OCI-LY1 (cell line): ENCODE measurements at regions not wholly inside any gene's neighbourhood (a gene's known extent, or its start where the extent isn't known, plus 50 kb on each side); places are given as distances from the start of the nearest gene placed in this dataset.

Source experiments
- H2AFZ ChIP-seq: fragments of 200-600 bp; sonication (generic), shearing (Covaris generic); 2 replicates; pipeline ENCODE4 v1.6.0; 2014; ENCODE audit warnings: antibody characterized with exemption, mild to moderate bottlenecking, low read length
- H3F3A ChIP-seq: fragments of 200-600 bp; sonication (generic), shearing (Covaris generic); 2 replicates; pipeline ENCODE4 v1.6.0; 2014; ENCODE audit warnings: mild to moderate bottlenecking, antibody characterized with exemption, low read length, moderate library complexity; ENCODE audit not compliant: insufficient read depth
- H3K27ac ChIP-seq: fragments of 200-600 bp; sonication (generic); 2 replicates; pipeline ENCODE4 v1.5.1; 2014; ENCODE audit warnings: low read length, mixed run types, mild to moderate bottlenecking, low read depth; ENCODE audit not compliant: poor library complexity, severe bottlenecking
- H3K27me3 ChIP-seq: fragments of 200-600 bp; sonication (generic); 2 replicates; pipeline ENCODE4 v1.6.0; 2014; ENCODE audit warnings: antibody characterized with exemption, mild to moderate bottlenecking, low read length, moderate library complexity; ENCODE audit not compliant: insufficient read depth
- H3K36me3 ChIP-seq: fragments of 200-600 bp; sonication (generic); 2 replicates; pipeline ENCODE4 v1.6.1; 2014; ENCODE audit warnings: mild to moderate bottlenecking, antibody characterized with exemption, low read length, moderate library complexity, mixed read lengths; ENCODE audit not compliant: insufficient read depth
- H3K4me1 ChIP-seq: fragments of 200-600 bp; sonication (generic); 2 replicates; pipeline ENCODE4 v1.5.1; 2014; ENCODE audit warnings: mild to moderate bottlenecking, low read length, moderate library complexity; ENCODE audit not compliant: insufficient read depth, severe bottlenecking
- H3K4me2 ChIP-seq: fragments of 200-600 bp; sonication (generic), shearing (Covaris generic); 2 replicates; pipeline ENCODE4 v1.6.1; 2014; ENCODE audit warnings: low read length
- H3K4me3 ChIP-seq: fragments of 200-600 bp; sonication (generic); 2 replicates; pipeline ENCODE4 v1.5.1; 2014; ENCODE audit warnings: low read length, low read depth, mild to moderate bottlenecking, mixed read lengths; ENCODE audit not compliant: poor library complexity, severe bottlenecking
- H3K79me2 ChIP-seq: fragments of 200-600 bp; shearing (Covaris generic); 2 replicates; pipeline ENCODE4 v1.6.1; 2016; ENCODE audit warnings: mixed run types, low read length, mixed read lengths; ENCODE audit not compliant: insufficient read depth
- H3K9ac ChIP-seq: fragments of 200-600 bp; sonication (generic), shearing (Covaris generic); 2 replicates; pipeline ENCODE4 v1.6.1; 2014; ENCODE audit warnings: mild to moderate bottlenecking, low read length, mixed read lengths
- H3K9me2 ChIP-seq: fragments of 200-600 bp; sonication (generic), shearing (Covaris generic); 2 replicates; pipeline ENCODE4 v1.6.1; 2014; ENCODE audit warnings: low read depth, mild to moderate bottlenecking, low read length, mixed read lengths
- H3K9me3 ChIP-seq: fragments of 200-600 bp; shearing (Covaris generic); 2 replicates; pipeline ENCODE4 v1.6.1; 2014; ENCODE audit warnings: low read length, mixed read lengths
- H4K20me1 ChIP-seq: fragments of 200-600 bp; sonication (generic), shearing (Covaris generic); 2 replicates; pipeline ENCODE4 v1.6.0; 2016; ENCODE audit warnings: mild to moderate bottlenecking, low read length; ENCODE audit not compliant: insufficient read depth
- EZH2 ChIP-seq: fragments of 200-600 bp; sonication (generic), shearing (Covaris generic); IDR thresholded peaks from 2 replicates; pipeline ENCODE4 v1.8.0; 2017; ENCODE audit warnings: borderline replicate concordance, mixed run types, mild to moderate bottlenecking, antibody characterized with exemption, low read length, moderate library complexity, mixed read lengths
- TF ChIP-seq, protein P1 (sequence below): fragments of 200-600 bp; sonication (generic), shearing (Covaris generic); IDR thresholded peaks from 2 replicates; pipeline ENCODE4 v1.5.1; 2017; ENCODE audit warnings: mild to moderate bottlenecking, antibody characterized with exemption, low read length, moderate library complexity, mixed read lengths

DNA sequence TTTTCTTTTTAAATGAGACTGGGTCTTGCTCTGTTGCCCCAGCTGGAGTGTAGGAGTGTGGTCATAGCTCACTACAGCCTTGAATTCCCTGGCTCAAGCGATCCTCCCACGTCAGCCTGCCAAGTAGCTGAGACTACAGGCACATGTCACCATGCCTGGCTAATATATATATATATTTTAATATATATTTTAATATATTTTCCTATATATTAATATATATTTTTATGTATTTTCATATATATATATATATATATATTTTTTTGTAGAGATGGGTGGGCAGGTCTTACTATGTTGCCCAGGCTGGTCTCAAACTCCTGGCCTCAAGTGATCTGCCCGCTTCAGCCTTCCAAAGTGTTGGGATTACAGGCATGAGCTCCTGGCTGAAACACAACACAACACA, 144.5 kb upstream of the GATA6 start:
- no peak overlapping the region for H2AFZ ChIP-seq

DNA sequence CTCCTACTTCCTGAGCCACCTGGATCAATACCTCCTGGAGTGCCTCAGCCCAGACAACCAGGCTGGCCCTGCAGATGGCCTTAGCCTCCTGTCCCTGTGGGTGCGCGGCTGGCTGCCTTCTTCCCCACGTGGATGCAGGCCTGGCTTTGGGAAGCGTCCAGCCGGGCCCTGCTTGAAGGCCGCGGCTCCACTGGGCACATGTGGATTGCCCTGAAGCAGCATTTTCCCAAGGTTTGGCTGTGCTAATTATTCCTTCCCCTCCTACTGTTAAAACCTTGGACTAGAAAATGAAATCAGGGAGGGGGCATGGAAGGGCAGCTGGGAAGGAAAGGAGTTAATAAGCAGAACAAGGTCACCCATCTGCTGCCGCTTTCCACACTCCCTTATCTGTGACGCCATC, 143.0 kb upstream of the GATA6 start:
- TF ChIP-seq, protein P1, sequence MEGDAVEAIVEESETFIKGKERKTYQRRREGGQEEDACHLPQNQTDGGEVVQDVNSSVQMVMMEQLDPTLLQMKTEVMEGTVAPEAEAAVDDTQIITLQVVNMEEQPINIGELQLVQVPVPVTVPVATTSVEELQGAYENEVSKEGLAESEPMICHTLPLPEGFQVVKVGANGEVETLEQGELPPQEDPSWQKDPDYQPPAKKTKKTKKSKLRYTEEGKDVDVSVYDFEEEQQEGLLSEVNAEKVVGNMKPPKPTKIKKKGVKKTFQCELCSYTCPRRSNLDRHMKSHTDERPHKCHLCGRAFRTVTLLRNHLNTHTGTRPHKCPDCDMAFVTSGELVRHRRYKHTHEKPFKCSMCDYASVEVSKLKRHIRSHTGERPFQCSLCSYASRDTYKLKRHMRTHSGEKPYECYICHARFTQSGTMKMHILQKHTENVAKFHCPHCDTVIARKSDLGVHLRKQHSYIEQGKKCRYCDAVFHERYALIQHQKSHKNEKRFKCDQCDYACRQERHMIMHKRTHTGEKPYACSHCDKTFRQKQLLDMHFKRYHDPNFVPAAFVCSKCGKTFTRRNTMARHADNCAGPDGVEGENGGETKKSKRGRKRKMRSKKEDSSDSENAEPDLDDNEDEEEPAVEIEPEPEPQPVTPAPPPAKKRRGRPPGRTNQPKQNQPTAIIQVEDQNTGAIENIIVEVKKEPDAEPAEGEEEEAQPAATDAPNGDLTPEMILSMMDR = no peak
- no peak for TF ChIP-seq EZH2
- Histone ChIP-seq H4K20me1 (no peaks in the 10 kb centered on the region), H3K9me3 (no peaks in the 10 kb centered on the region), H3K27me3 (no peaks in the 10 kb centered on the region), H3K9ac (no peak overlapping the region), H3K36me3 (no peaks in the 10 kb centered on the region), H3K27ac (no peak overlapping the region), H3K4me1 (no peaks in the 10 kb centered on the region), H3K79me2 (no peaks in the 10 kb centered on the region), H2AFZ (no peak overlapping the region), H3K9me2 (no peaks in the 10 kb centered on the region), H3F3A (no peaks in the 10 kb centered on the region), H3K4me2 (no peak overlapping the region), H3K4me3 (no peak overlapping the region)

More for the DNA sequence above, 144.5 kb upstream of the GATA6 start:
- Histone ChIP-seq H3K4me2 (no peak overlapping the region), H3K9me2 (no peaks in the 10 kb centered on the region), H3K27me3 (no peaks in the 10 kb centered on the region), H3K79me2 (no peaks in the 10 kb centered on the region), H3F3A (no peaks in the 10 kb centered on the region), H3K9ac (no peak overlapping the region), H3K36me3 (no peaks in the 10 kb centered on the region), H3K9me3 (no peaks in the 10 kb centered on the region), H4K20me1 (no peaks in the 10 kb centered on the region), H3K4me3 (no peak overlapping the region), H3K4me1 (no peaks in the 10 kb centered on the region), H3K27ac (no peak overlapping the region)
- TF ChIP-seq, protein P1 = no peak
- no peak for TF ChIP-seq EZH2

DNA sequence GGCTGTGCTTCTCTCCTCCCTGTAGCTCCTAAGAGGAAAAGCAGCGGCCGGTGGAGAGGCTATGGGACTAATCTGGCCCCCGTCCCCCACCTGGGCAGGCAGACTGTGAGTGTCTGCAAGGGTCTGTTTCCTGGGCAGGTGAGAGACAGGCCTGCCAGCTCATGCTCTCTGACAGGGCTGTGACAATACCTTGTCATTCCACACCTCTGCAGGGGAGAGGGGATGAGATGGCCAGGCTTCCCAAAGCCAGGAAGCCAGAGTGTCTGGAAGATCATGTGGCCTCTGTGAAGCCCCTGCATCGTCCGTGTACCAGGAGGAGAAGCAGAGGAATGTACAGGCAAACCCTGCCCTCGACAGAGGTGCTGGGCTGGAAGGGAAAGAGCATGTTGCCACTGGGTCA, 142.5 kb upstream of the GATA6 start:
- Histone ChIP-seq H3F3A (no peaks in the 10 kb centered on the region), H4K20me1 (no peaks in the 10 kb centered on the region), H2AFZ (no peak overlapping the region), H3K27me3 (no peaks in the 10 kb centered on the region), H3K4me1 (no peaks in the 10 kb centered on the region), H3K9ac (no peak overlapping the region), H3K4me2 (no peak overlapping the region), H3K79me2 (no peaks in the 10 kb centered on the region), H3K27ac (no peak overlapping the region), H3K36me3 (no peaks in the 10 kb centered on the region), H3K4me3 (no peak overlapping the region), H3K9me3 (no peaks in the 10 kb centered on the region), H3K9me2 (no peaks in the 10 kb centered on the region)
- no peak for TF ChIP-seq EZH2
- TF ChIP-seq, protein P1 = no peak
